ENCODE measurements at regions not wholly inside any gene's neighbourhood (a gene's known extent, or its start where the extent isn't known, plus 50 kb on each side); places are given as distances from the start of the nearest gene placed in this dataset.
"Not testable (repeated sequence)": the region's sequence is repeated elsewhere in the genome, so short reads cannot be mapped to it uniquely, and the experiment has no call there.

DNA sequence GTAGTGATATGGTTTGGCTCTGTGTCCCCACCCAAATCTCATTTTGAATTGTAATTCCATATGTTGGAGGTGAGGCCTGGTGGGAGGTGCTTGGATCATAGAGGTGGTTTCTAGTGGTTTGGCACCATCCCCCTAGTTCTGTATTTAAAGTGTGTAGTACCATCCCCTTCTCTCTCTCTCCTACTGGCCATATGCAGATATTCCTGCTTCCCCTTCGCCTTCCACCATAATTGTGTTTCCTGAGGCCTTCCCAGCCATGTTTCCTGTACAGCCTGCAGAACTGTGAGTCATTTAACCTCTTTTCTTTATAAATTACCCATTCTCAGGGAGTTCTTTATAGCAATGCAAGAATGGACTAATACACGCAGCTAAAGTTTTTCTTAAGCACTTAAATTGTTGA lies 340.0 kb downstream of the ANAPC1 start:
- not testable (repeated sequence) for DNase-seq

DNA sequence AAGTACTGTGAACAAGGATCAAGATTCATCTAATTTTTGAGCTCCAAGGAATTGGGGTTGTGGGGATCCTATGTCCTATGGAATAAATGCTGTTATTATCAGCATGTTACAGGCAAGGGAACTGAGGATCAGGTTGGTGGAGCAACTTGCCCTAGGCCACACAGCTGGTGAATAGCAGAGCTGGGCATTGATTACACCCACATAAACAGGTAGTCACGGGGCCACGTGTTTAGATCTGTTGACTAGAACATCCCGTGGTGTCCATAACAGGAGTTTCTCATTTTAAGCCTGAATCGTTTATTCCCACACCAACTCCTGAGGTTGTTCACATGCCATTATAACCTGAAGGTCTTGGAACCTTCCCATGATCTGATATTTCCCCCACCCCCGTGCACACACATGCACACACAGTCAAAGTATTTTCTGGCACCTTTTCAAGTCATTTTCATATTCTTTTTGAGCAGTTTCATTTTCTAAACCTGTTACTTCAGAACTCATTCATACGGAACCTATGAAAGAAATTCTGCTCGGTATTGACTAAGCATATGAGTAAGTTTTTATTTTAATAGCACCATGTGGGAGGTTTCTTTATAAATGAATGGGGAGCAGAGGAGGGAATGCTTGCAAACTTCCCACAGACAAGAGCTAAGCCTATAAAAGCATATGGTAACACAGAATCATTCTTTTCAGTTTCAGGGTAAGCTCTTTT lies 338.1 kb downstream of the ANAPC1 start:
- DNase-seq = not testable (repeated sequence)

DNA sequence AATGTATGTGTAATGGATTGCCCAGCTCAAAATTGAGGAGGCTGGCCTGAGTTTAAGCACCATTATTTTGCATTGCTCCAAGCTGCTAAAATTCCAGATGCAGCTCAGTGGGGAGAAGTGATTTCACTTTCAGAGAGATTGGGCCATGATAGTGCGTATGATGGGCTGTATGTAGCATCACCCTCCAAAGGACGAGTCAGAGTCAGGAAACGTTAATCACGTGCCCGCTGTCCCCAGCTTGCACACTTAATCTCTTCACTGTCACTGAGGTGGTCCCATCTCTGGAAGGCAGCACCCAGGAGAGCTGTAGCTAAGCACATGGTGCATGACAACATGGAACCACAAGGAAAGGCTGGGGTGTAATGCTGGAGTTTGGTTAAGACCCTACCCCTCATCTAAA lies 337.4 kb downstream of the ANAPC1 start:
- DNase-seq = not testable (repeated sequence)

DNA sequence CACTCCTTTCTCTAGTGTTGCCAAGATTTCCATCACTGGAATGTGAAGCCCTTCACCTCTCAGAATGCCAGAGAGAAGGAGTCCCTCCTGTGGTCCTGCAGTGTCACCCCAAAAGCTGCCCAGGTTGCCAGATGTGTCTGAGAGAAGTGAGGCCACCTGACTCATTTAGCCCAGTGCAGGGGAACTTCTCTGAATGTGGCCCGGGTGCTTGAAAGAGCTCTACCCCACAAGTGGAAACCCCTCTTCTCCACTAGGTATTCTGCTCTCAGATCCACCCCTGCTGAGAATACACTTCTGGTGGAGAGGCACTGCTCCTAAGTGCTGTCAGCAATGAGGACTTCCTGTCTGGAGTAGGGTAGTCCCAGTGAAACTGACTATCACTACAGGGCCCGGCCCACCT lies 334.8 kb downstream of the ANAPC1 start:
- not testable (repeated sequence) for DNase-seq

DNA sequence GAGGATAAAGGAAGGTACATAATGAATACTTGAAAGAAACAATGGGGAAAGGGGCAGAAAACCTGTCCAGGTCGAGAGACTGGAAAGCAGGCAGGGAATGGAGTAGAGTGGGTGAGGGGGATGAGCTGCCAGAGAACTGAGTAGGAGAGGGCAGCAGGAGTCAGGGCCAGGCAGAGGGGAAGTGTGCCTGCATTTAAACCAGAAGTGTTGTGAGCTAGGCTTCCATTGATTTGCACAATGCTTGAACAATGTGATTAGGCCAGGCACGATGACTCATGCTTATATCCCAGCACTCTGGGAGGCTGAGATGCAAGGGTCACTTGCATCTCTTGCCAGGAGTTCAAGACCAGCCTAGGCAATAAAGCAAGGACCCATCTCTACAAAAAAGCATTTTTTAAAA lies 332.6 kb downstream of the ANAPC1 start:
- not testable (repeated sequence) for DNase-seq

DNA sequence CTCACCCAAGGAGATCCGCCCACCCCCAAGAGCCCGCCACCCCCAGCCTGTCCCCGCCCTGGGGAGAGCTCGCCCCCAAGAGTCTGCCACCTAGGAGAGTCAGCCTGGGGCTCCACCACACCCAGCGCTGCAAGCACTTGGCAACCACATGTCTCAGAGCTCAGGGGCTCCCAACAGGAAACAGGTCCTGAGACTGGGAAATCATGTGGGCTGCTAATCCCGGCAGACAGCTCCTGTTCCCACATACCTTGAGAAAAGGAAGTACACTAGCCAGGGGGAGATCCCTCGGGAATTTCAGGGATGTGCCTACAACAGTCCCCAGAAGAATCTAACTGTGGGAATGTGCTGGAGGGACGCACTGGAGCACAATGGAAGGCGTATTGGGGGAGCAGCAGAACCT lies 331.4 kb downstream of the ANAPC1 start:
- not testable (repeated sequence) for DNase-seq

DNA sequence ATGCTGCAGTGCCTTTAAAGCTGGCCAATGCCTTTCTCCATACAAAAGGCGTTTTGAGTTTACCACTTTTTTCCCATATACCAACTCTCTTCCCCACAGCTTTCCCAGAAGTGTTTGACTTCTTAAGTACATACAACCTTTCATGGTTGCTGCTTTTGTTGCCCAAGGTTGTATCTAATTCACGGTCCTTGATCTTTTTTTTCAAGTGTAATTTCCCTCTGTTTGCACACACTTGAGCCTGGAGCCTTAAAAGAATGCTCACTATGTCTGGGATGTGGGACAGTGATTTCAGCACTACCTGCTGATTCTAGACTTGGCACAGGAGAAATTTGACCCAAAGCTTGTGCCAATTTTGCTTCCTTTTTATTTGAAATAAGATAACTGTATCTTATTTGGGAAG lies 324.7 kb downstream of the ANAPC1 start:
- DNase-seq = not testable (repeated sequence)

DNA sequence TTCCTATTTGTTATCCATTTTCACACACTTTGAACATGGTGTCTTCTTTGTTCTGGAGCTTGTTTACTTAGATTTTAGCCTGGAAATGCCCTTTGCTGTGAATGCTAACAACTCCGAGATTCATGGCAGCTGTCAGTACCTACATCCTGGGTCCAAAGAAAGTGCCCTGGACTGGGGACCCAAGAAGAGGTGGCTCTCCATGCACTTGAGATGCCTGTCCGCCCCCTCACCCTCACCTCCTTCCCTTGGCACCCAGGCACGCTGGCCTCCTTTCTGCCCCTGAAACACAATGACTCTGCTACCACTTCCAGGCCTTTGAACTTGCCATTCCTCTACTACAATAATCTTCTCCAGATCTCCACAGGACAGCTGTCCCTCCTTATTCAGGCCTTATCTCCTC lies 324.2 kb downstream of the ANAPC1 start:
- DNase-seq = not testable (repeated sequence)

DNA sequence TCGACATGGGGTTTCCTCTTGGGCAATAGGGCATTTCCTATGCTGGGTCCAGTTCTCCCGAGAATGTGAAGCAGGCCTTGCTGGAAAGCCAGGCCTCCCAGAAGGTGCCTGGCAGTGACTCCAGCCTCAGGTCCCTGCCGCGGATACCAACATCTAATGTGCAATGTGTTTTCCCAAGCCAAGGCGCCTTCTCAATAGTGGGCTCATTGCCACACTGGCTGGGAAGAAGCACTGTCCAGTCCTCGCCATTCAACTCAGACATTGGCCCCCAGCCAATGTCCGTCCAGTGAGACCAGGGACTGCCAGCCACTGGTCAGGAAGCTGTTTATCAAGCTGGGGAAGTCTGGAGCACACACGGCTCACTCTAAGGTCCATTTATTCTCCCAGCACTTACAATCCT lies 317.9 kb downstream of the ANAPC1 start:
- not testable (repeated sequence) for DNase-seq

DNA sequence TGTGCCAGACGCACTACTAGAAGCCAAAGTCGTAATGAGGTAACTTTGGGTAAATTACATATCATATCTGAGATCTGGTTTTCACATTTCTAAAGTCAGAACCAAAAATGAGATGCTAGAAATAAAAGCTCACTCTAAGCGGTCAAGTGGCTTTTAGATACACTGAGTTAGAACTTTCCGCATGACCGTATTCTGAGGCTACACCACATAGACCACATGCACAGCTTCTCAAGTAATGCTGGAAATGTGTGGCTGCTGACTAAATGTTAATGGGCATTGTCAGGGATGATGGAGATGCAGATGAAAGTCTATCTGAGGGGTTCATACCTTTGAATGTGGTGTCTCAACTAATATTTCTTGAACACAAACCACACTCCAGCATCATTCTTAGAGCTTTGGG lies 316.8 kb downstream of the ANAPC1 start:
- not testable (repeated sequence) for DNase-seq

DNA sequence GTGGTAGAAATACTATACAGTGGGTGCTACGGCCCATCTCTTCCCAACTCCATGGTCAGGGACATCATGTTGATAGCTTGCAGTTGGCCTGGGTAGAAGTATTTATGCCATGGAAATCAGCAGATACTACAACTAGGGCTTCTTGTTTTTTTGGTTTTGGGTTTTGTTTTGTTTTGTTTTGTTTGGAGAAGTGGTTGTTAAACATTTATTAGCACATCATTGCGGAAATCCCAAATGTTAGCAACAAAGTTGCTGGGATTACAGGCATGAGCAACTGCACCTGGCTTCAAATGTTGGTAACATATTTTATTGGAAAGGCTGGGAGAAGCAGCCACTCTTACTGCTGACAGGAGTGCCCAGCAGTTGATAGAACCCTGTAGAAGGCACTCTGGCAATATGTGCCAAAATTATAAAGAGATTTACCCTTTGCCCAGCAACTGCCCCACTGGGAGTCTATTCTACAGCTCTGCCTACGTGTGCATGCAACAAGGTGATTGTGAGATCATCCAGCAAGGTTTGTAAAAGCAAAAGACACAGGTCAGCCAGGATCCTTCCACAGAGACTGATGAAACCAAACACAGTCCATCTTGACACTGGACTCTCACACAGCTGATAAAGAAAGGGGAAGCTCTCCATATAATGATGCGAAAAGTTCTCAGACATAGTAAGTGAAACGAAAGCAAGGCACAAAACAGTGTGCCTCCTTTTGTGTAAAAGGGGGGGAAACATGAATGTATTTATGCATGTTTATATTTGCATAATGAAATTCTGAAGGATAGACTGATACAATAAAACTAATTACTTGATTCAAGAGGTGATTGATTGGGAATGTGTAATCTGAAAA lies 314.4 kb downstream of the ANAPC1 start:
- not testable (repeated sequence) for DNase-seq

DNA sequence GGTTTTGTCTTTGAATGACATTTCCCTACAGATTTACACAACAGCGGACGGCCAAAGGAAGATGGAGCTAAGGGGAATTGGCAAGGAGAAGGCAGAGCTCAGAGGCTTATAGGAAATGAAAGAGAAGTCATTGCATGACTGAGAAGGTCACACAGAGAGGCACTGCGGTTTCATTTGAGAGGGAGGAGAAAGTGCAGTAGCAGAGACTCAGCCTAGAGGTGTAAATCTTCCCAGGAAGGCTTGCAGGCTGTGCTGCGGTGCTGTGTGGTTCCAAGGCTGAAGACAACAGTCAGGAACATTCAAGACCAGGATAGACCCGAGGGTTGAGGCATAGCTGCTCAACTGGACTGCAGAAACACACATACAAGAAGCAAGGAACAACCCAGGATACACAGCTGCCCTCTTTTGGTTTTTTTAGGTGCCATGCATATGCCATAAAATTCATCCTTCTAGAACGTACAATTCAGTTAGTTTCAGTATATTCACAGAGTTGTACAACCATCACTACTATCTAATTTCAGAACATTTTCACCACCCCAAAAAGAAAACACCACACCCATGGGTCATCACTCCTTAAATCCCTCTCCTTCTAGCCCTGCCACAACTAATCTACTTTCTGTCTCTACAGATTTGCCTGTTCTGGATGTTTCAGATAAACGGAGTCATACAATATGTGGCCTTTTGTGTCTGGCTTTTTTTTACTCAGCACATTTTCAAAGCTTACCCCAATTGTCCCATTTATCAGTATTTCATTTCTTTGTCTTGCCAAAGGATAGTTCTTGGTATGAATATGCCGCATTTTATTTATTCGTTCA lies 313.5 kb downstream of the ANAPC1 start:
- DNase-seq = not testable (repeated sequence)

DNA sequence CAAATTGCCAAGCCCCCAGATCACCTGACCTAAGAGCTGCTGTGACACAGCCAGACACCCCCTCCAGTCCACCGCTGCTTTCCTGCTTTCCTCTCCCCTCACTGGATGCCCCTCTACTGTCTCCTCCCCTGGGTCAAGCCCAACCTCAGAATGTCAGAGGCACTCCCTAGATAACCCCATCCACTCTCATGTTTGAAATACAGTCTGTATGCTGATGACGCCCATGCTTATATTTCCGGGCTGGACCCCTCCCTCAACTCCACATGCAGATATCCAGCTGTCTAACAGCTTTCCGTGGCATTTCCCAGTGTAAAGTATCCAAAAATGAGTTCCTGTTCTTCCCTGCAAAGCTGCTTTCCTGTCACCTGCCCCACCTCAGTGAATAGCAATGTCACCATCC lies 309.2 kb downstream of the ANAPC1 start:
- DNase-seq = not testable (repeated sequence)

DNA sequence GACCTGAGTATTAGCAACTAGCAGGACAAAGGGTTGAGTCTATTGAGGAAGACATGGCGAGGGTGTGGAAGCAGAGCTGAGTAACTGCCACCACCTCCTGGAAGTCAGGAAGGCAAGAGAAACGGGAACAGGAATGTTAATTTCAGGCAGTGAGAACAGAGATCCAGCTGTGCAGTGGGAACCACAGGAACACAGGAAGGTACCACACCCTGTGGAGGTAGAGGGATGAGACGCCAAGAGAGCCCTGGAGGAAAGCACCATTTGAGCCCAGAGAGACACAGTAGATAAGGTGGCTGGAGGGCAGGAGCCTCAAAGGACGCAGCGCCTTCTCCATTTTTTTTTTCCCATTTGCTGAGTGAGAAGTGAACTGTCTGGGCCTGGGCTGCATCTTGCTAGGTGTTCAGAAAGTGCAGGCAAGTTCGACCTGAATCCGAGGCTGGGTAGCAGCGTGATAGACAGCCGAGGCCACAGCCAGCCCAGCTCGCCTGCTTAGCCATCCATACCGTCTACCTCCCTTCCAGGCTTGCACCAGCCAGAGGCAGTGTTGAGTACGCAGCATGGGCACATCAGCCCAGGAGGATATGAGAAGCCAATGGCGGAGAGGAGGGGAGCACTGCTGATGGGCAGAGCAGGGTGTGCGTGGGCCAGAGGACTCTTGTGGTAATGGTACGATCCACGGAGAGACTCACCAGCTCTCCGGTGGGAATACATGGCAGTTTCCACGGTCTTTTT lies 306.7 kb downstream of the ANAPC1 start:
- DNase-seq = not testable (repeated sequence)

DNA sequence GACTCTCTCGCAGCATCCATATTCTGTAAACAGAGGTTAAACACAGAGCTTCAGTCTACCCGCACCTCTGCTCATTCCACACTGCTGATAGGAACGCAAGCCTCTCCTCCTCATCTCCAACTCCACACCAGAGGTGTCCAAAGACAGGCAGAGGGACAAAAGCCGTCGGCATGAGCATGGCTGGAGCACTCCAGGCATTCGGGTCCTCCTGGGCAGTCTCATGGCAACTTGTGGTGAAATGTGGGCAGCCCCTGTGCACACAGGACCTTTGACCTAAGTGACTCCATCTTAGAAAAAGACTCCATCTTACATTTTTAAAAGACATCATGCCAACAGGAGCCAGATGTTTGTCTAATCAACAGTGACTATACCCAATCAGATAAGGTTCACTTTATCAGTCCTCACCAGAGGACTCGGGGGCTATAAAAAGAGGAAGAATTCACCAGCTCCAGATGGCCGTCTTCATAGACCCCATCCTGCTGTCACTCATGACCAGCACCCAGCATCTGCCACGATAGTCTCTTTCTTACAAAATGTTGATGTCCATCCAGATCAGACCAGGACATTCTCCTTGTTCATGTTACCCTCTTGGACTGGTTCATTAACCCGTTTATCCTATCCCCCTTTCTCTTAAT lies 304.4 kb downstream of the ANAPC1 start:
- DNase-seq = not testable (repeated sequence)

DNA sequence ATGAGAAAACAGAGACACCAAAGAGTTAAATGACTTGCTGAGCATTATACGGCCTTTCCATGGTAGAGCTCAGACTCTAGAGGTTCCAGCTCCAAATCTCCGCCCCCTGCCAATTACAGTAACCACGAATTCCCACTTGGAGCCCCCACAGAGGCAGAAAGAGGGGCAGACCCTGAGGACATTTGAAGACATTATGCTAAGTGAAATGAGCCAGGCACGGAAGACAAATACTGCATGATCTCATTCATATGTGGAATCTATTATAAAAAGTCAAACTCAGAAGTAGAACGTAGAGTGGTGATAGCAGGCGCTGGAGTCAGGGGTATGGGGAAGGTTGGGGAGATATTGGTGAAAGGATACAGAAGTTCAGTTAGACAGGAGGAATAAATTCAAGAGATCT lies 303.4 kb downstream of the ANAPC1 start:
- DNase-seq = not testable (repeated sequence)

DNA sequence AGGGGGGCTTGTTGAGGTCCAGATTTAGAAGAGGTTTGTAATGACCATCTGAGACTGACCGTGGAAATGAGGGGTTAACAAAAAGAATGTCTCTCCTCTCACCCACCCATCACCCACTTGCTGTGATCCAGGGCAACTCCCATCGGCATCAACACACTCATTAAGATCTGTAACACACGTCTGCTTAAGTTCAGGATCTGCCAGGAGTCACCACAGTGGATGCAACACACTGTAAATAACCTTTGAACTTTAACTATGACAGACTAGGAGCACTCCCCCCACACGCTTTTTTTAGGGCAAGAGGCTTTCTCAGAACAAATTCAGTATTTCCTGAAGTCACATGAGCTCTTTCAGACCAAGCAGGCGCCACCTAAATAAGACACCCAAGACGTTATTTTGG lies 301.9 kb downstream of the ANAPC1 start:
- DNase-seq = not testable (repeated sequence)

DNA sequence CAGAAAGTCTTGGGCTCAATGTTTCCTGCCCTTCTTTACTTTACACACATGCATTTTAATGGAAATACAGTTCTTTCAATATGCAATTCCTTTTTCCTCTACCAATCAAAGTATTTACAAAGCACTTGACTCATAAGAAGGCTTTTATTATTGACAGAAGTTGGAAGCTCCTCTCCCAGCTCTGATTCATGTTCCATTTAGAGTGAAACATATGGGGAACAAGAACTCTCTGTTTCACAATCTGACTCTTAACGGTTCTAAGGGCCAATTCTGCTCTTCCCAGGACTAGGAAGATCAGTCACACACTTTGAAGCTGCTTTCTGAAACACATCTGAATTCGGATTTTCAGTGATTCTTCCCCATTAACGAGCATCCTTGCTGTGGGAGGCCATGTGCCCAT lies 300.5 kb downstream of the ANAPC1 start:
- not testable (repeated sequence) for DNase-seq

DNA sequence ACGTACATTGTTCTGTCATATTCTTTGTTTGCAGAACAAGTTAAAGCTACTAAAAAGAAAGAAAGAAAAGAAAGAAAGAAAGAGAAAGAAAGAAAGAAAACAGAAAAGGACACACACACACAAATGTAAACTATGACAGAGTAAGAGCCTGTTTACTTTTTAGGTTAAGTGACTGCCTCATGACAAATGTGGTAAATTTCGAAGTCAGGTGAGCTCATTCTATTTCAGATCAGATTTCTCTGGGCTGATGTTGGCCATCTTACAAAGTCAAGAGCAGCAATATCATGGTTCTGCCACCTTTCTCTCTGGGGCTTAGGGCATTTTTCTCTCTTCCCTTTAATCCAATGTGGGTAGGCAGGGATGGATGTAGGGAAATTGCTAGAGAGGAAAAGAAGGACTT lies 299.5 kb downstream of the ANAPC1 start:
- not testable (repeated sequence) for DNase-seq

DNA sequence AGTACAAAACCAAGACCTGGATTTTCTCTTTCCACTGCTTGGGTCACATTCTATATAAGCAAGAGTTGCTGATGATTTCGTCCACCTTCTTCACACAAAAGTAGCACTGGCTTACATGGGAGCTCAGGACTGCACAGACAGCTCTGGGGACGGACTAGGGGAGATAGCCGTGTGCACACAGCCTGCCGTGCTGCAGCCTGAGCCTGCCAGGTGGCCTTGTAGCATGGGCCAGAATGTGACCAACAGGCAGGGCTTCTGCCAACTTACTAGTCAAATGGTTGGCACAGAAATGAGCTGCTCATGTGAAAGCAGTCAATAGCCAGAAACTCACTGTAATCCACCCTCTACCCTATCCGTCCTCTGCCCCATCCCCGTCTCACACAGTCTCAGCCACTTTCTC lies 299.0 kb downstream of the ANAPC1 start:
- not testable (repeated sequence) for DNase-seq

DNA sequence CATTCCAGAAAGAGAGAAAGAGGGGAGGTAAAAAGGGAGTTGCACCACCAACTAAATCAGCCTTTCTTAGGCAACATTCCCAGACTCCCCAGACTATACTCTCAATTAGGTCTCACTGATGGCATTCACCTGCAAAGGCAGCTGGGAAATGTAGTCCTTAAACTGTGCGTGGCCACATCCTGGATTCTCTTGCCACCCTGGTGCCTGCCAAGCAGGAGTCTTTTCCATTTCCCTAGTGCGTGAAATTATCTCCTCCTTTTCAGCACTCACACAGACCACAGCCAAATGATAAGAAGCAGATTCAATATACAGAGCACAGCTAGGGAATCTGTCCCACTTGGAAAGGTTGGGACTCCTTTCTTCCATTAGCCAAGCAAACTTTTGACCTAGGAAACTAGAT lies 298.0 kb downstream of the ANAPC1 start:
- DNase-seq = not testable (repeated sequence)

DNA sequence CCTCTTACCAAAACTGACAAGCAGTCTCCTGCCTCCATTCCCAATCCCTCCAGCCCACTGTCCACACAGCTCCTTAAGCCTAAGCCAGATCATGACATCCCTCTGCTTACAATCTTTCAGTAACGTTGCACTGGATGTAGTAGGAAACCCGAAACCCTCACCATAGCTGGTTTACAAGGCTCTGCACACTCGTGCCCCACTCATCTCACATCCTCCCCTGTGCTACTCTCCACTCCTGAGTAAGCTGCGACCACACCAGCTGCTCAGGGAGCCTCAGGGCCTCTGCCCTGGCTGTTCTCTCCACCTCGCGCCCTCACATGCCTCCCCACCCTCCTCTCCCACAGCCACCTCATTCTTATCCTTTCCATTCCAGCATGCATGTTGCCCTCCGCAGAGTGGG lies 288.9 kb downstream of the ANAPC1 start:
- not testable (repeated sequence) for DNase-seq

Measured in activated T-cell treated with anti-CD3 and anti-CD28 coated beads for 4 hours (primary cell).